ENCODE measurements at regions not wholly inside any gene's neighbourhood (a gene's known extent, or its start where the extent isn't known, plus 50 kb on each side); places are given as distances from the start of the nearest gene placed in this dataset.

DNA sequence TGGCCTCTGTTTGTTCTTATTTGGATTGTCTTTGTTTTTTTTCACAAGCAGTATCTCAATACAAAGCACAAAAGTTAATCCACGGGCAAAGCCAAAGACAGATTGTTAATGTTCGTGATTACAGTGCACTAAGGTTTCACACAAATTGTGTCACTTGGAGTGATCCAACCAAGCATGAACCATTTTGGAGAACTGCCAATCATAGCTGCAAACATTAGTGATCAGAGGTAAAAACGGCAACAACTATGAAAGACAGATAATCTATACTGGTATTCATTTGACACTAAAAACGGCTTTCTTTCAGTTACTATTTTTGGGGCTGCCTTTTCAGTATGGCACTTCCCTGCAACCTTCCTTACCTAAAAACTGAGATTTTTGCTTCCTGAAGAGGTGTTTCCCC, 213.1 kb upstream of the GULP1 start:
- TF ChIP-seq ZFP3 (CRISPR knock-in tag; IDR thresholded peaks at IDR 0.05) (no peak), BACH2 (CRISPR knock-in tag; IDR thresholded peaks at IDR 0.05; ENCODE audit: borderline replicate concordance) (no peak), ZNF565 (CRISPR knock-in tag; conservative IDR thresholded peaks at IDR 0.05; ENCODE audit: low read depth) (no peak), ZC3H10 (CRISPR knock-in tag; IDR thresholded peaks at IDR 0.05) (no peak), RARB (CRISPR knock-in tag; IDR thresholded peaks at IDR 0.05) (no peak), CSDC2 (CRISPR knock-in tag; IDR thresholded peaks at IDR 0.05) (no peak)
- no peak for ATAC-seq

- TF ChIP-seq ISL1 (CRISPR knock-in tag; IDR thresholded peaks at IDR 0.05) (0 out of 2 replicates have a peak, but pooled peaks have one; percentile 19), RARB (CRISPR knock-in tag; IDR thresholded peaks at IDR 0.05) (no peak), CSRNP3 (CRISPR knock-in tag; IDR thresholded peaks at IDR 0.05) (no peak)
- TF ChIP-seq, protein P1, sequence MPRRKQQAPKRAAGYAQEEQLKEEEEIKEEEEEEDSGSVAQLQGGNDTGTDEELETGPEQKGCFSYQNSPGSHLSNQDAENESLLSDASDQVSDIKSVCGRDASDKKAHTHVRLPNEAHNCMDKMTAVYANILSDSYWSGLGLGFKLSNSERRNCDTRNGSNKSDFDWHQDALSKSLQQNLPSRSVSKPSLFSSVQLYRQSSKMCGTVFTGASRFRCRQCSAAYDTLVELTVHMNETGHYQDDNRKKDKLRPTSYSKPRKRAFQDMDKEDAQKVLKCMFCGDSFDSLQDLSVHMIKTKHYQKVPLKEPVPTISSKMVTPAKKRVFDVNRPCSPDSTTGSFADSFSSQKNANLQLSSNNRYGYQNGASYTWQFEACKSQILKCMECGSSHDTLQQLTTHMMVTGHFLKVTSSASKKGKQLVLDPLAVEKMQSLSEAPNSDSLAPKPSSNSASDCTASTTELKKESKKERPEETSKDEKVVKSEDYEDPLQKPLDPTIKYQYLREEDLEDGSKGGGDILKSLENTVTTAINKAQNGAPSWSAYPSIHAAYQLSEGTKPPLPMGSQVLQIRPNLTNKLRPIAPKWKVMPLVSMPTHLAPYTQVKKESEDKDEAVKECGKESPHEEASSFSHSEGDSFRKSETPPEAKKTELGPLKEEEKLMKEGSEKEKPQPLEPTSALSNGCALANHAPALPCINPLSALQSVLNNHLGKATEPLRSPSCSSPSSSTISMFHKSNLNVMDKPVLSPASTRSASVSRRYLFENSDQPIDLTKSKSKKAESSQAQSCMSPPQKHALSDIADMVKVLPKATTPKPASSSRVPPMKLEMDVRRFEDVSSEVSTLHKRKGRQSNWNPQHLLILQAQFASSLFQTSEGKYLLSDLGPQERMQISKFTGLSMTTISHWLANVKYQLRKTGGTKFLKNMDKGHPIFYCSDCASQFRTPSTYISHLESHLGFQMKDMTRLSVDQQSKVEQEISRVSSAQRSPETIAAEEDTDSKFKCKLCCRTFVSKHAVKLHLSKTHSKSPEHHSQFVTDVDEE (CRISPR knock-in tag; IDR thresholded peaks at IDR 0.05): no peak
- ATAC-seq: peak; percentile 83
These were observed 212.5 kb upstream of the GULP1 start for GRCh38 chr2:188079196-188079595.

- no peak for ATAC-seq
These were observed 206.3 kb upstream of the GULP1 start for GRCh38 chr2:188085421-188085820.

GRCh38 chr2:188089901-188090300, 201.8 kb upstream of the GULP1 start:
- TF ChIP-seq ZNF70 (CRISPR knock-in tag; IDR thresholded peaks at IDR 0.05) (no peak), ZFP3 (CRISPR knock-in tag; IDR thresholded peaks at IDR 0.05) (no peak), BACH2 (CRISPR knock-in tag; IDR thresholded peaks at IDR 0.05; ENCODE audit: borderline replicate concordance) (no peak), ZC3H10 (CRISPR knock-in tag; IDR thresholded peaks at IDR 0.05) (no peak), ESRRG (CRISPR knock-in tag; IDR thresholded peaks at IDR 0.05) (no peak), GLIS3 (CRISPR knock-in tag; IDR thresholded peaks at IDR 0.05) (no peak), TCF4 (CRISPR knock-in tag; IDR thresholded peaks at IDR 0.05; ENCODE audit: borderline replicate concordance) (no peak), CSDC2 (CRISPR knock-in tag; IDR thresholded peaks at IDR 0.05) (no peak), ZNF565 (CRISPR knock-in tag; conservative IDR thresholded peaks at IDR 0.05; ENCODE audit: low read depth) (no peak), ISL1 (CRISPR knock-in tag; IDR thresholded peaks at IDR 0.05) (no peak), ARNTL (CRISPR knock-in tag; IDR thresholded peaks at IDR 0.05; ENCODE audit: borderline replicate concordance, low read depth) (no peak), RARB (CRISPR knock-in tag; IDR thresholded peaks at IDR 0.05) (no peak), PPARA (CRISPR knock-in tag; IDR thresholded peaks at IDR 0.05; ENCODE audit: borderline replicate concordance) (no peak), ZFP30 (CRISPR knock-in tag; IDR thresholded peaks at IDR 0.05) (no peak), OSR1 (CRISPR knock-in tag; IDR thresholded peaks at IDR 0.05) (no peak), SNAI2 (CRISPR knock-in tag; IDR thresholded peaks at IDR 0.05) (no peak)
- TF ChIP-seq, protein P2, sequence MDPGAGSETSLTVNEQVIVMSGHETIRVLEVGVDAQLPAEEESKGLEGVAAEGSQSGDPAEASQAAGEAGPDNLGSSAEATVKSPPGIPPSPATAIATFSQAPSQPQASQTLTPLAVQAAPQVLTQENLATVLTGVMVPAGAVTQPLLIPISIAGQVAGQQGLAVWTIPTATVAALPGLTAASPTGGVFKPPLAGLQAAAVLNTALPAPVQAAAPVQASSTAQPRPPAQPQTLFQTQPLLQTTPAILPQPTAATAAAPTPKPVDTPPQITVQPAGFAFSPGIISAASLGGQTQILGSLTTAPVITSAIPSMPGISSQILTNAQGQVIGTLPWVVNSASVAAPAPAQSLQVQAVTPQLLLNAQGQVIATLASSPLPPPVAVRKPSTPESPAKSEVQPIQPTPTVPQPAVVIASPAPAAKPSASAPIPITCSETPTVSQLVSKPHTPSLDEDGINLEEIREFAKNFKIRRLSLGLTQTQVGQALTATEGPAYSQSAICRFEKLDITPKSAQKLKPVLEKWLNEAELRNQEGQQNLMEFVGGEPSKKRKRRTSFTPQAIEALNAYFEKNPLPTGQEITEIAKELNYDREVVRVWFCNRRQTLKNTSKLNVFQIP (CRISPR knock-in tag; IDR thresholded peaks at IDR 0.05; ENCODE audit: borderline replicate concordance, low read depth): no peak
- TF ChIP-seq, protein P3, sequence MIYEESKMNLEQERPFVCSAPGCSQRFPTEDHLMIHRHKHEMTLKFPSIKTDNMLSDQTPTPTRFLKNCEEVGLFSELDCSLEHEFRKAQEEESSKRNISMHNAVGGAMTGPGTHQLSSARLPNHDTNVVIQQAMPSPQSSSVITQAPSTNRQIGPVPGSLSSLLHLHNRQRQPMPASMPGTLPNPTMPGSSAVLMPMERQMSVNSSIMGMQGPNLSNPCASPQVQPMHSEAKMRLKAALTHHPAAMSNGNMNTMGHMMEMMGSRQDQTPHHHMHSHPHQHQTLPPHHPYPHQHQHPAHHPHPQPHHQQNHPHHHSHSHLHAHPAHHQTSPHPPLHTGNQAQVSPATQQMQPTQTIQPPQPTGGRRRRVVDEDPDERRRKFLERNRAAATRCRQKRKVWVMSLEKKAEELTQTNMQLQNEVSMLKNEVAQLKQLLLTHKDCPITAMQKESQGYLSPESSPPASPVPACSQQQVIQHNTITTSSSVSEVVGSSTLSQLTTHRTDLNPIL (CRISPR knock-in tag; IDR thresholded peaks at IDR 0.05; ENCODE audit: low read depth): no peak
- TF ChIP-seq, protein P1 (CRISPR knock-in tag; IDR thresholded peaks at IDR 0.05): no peak
- no peak for ATAC-seq

More at GRCh38 chr2:188085421-188085820, 206.3 kb upstream of the GULP1 start:
- no peak for TF ChIP-seq ESRRG (CRISPR knock-in tag; IDR thresholded peaks at IDR 0.05)
- TF ChIP-seq ZNF70 (CRISPR knock-in tag; IDR thresholded peaks at IDR 0.05): no peak
- no peak for TF ChIP-seq ZNF8 (CRISPR knock-in tag; IDR thresholded peaks at IDR 0.05)
- TF ChIP-seq ISL1 (CRISPR knock-in tag; IDR thresholded peaks at IDR 0.05): no peak
- no peak for TF ChIP-seq ZNF565 (CRISPR knock-in tag; conservative IDR thresholded peaks at IDR 0.05; ENCODE audit: low read depth)
- no peak for TF ChIP-seq TCF4 (CRISPR knock-in tag; IDR thresholded peaks at IDR 0.05; ENCODE audit: borderline replicate concordance)
- TF ChIP-seq ZFP30 (CRISPR knock-in tag; IDR thresholded peaks at IDR 0.05): no peak
- TF ChIP-seq OSR1 (CRISPR knock-in tag; IDR thresholded peaks at IDR 0.05): no peak

All from SK-N-SH treated with all-trans-retinoic acid at 6 μM for 48 hours (cell line).